H9 (cell line): ENCODE measurements at regions not wholly inside any gene's neighbourhood (a gene's known extent, or its start where the extent isn't known, plus 50 kb on each side); places are given as distances from the start of the nearest gene placed in this dataset.

Experiments used
- DNase-seq: peaks from one replicate; pipeline ENCODE4 v3.0.0-alpha.2; 2017
- H2AFZ ChIP-seq: one replicate; pipeline ENCODE4 v1.6.1; 2013; ENCODE audit warnings: mild to moderate bottlenecking, low read length, control low read depth, moderate library complexity
- H2AK5ac ChIP-seq: 2 replicates; pipeline ENCODE4 v1.6.1; 2013; ENCODE audit warnings: low read length, control low read depth, mixed read lengths; ENCODE audit not compliant: insufficient read length
- H2BK120ac ChIP-seq: one replicate; pipeline ENCODE4 v1.6.1; 2013; ENCODE audit warnings: low read depth, mild to moderate bottlenecking, low read length, control low read depth, inconsistent platforms; ENCODE audit not compliant: poor library complexity, severe bottlenecking
- H2BK12ac ChIP-seq: 2 replicates; pipeline ENCODE4 v1.6.1; 2013; ENCODE audit warnings: low read length, control low read depth, mixed read lengths, low read depth; ENCODE audit not compliant: insufficient read length
- H2BK15ac ChIP-seq: 2 replicates; pipeline ENCODE4 v1.6.1; 2013; ENCODE audit warnings: low read depth, low read length, control low read depth
- H2BK20ac ChIP-seq: one replicate; pipeline ENCODE4 v1.6.1; 2013; ENCODE audit warnings: low read depth, mild to moderate bottlenecking, low read length, control low read depth, inconsistent platforms; ENCODE audit not compliant: poor library complexity, severe bottlenecking
- H2BK5ac ChIP-seq: 2 replicates; pipeline ENCODE4 v1.6.1; 2013; ENCODE audit warnings: low read length, control low read depth, mixed read lengths; ENCODE audit not compliant: insufficient read length
- H3K14ac ChIP-seq: 2 replicates; pipeline ENCODE4 v1.6.1; 2013; ENCODE audit warnings: low read length, control low read depth; ENCODE audit not compliant: insufficient read depth
- H3K18ac ChIP-seq: 2 replicates; pipeline ENCODE4 v1.6.1; 2013; ENCODE audit warnings: low read depth, mild to moderate bottlenecking, mixed read lengths, low read length, control low read depth; ENCODE audit not compliant: insufficient read length
- H3K23ac ChIP-seq: 2 replicates; pipeline ENCODE4 v1.6.1; 2013; ENCODE audit warnings: low read length, control low read depth, mixed read lengths, low read depth; ENCODE audit not compliant: insufficient read length
- H3K23me2 ChIP-seq: 2 replicates; pipeline ENCODE4 v1.6.1; 2013; ENCODE audit warnings: low read depth, mild to moderate bottlenecking, mixed read lengths, low read length, control low read depth; ENCODE audit not compliant: insufficient read length, poor library complexity, severe bottlenecking
- H3K27ac ChIP-seq: 2 replicates; pipeline ENCODE4 v1.5.1; 2013; ENCODE audit warnings: low read length, control low read depth, mixed read lengths, low read depth; ENCODE audit not compliant: insufficient read length
- H3K27me3 ChIP-seq: 2 replicates; pipeline ENCODE4 v1.6.1; 2013; ENCODE audit warnings: low read length, control low read depth, inconsistent platforms; ENCODE audit not compliant: insufficient read depth
- H3K4ac ChIP-seq: 2 replicates; pipeline ENCODE4 v1.6.1; 2013; ENCODE audit warnings: low read depth, mild to moderate bottlenecking, control low read depth, inconsistent platforms, low read length, moderate library complexity
- H3K4me1 ChIP-seq: 2 replicates; pipeline ENCODE4 v1.6.1; 2013; ENCODE audit warnings: low read length, control low read depth, inconsistent platforms; ENCODE audit not compliant: insufficient read depth
- H3K4me2 ChIP-seq: 2 replicates; pipeline ENCODE4 v1.6.1; 2013; ENCODE audit warnings: low read length, control low read depth, mixed read lengths; ENCODE audit not compliant: insufficient read length, insufficient read depth
- H3K56ac ChIP-seq: 2 replicates; pipeline ENCODE4 v1.6.1; 2013; ENCODE audit warnings: low read depth, mild to moderate bottlenecking, mixed read lengths, low read length, control low read depth; ENCODE audit not compliant: insufficient read length
- H3K79me1 ChIP-seq: 2 replicates; pipeline ENCODE4 v1.6.1; 2013; ENCODE audit warnings: low read depth, mild to moderate bottlenecking, moderate library complexity, low read length, control low read depth, inconsistent platforms; ENCODE audit not compliant: insufficient read depth, poor library complexity, severe bottlenecking
- H3K79me2 ChIP-seq: 2 replicates; pipeline ENCODE4 v1.6.1; 2013; ENCODE audit warnings: low read length, control low read depth, inconsistent platforms; ENCODE audit not compliant: insufficient read depth
- H3K9ac ChIP-seq: 2 replicates; pipeline ENCODE4 v1.6.1; 2013; ENCODE audit warnings: low read length, control low read depth, mixed read lengths; ENCODE audit not compliant: insufficient read length; ENCODE audit errors: extremely low read depth
- H3K9me3 ChIP-seq: one replicate; pipeline ENCODE4 v1.6.1; 2013; ENCODE audit warnings: low read depth, low read length, inconsistent platforms; ENCODE audit not compliant: control insufficient read depth
- H3T11ph ChIP-seq: one replicate; pipeline ENCODE4 v1.6.1; 2013; ENCODE audit warnings: mild to moderate bottlenecking, low read length, control low read depth, inconsistent platforms
- H4K20me1 ChIP-seq: one replicate; pipeline ENCODE4 v1.6.1; 2013; ENCODE audit not compliant: control insufficient read depth, insufficient read length, insufficient read depth
- H4K5ac ChIP-seq: 2 replicates; pipeline ENCODE4 v1.6.1; 2013; ENCODE audit warnings: low read depth, mild to moderate bottlenecking, mixed read lengths, low read length, control low read depth; ENCODE audit not compliant: insufficient read length
- H4K8ac ChIP-seq: replicated peaks from 2 replicates; pipeline ENCODE4 v1.6.1; 2013; ENCODE audit warnings: low read length, control low read depth, mixed read lengths, low read depth; ENCODE audit not compliant: insufficient read length
- H4K91ac ChIP-seq: 2 replicates; pipeline ENCODE4 v1.6.1; 2013; ENCODE audit warnings: low read depth, mild to moderate bottlenecking, moderate library complexity, mixed read lengths, low read length, control low read depth; ENCODE audit not compliant: insufficient read length
- H3K27ac Mint-ChIP-seq, 3 experiments: 2 replicates in 2 of 3; 3 replicates in 1 of 3; pipeline ENCODE4 v1.8.0; 2020 to 2021; ENCODE audit warnings: mixed read lengths in 3 of 3, mild to moderate bottlenecking in 1 of 3, moderate library complexity in 1 of 3
- H3K27me3 Mint-ChIP-seq: 2 replicates; pipeline ENCODE4 v1.8.0; 2021; ENCODE audit warnings: low read depth, mild to moderate bottlenecking, moderate library complexity, mixed read lengths
- H3K36me3 Mint-ChIP-seq, 3 experiments: 2 replicates in 2 of 3; 3 replicates in 1 of 3; pipeline ENCODE4 v1.8.0; 2020 to 2021; ENCODE audit warnings: low read depth in 3 of 3, mixed read lengths in 3 of 3; ENCODE audit not compliant: insufficient read depth in 1 of 3
- H3K4me1 Mint-ChIP-seq, 2 experiments: 2 replicates each; pipeline ENCODE4 v1.8.0; 2020; ENCODE audit warnings: mixed read lengths in 2 of 2
- H3K4me3 Mint-ChIP-seq, 2 experiments: 2 replicates in 1 of 2; 3 replicates in 1 of 2; pipeline ENCODE4 v1.8.0; 2020 to 2021; ENCODE audit warnings: mild to moderate bottlenecking in 2 of 2, mixed read lengths in 2 of 2, moderate library complexity in 1 of 2
- H3K9me3 Mint-ChIP-seq, 2 experiments: 2 replicates in 1 of 2; 3 replicates in 1 of 2; pipeline ENCODE4 v1.8.0; 2020; ENCODE audit warnings: mild to moderate bottlenecking in 2 of 2, mixed read lengths in 2 of 2, moderate library complexity in 1 of 2
- CTCF ChIP-seq: fragments of 200-600 bp; sonication (generic); conservative IDR thresholded peaks from 3 replicates; pipeline ENCODE4 v1.8.0; 2021; ENCODE audit warnings: antibody characterized with exemption, mild to moderate bottlenecking
- WGBS: extraction: QIAGEN DNeasy Blood & Tissue Kit; methylation state at CpG from one replicate; pipeline ENCODE4 v1.1.7; 2013; ENCODE audit warnings: missing lambda C conversion rate, low lambda C conversion rate, mixed read lengths; ENCODE audit not compliant: insufficient read length; ENCODE audit errors: extremely low coverage; 5-methylcytosine and 5-hydroxymethylcytosine counted together

- H3K27ac Mint-ChIP-seq = no peak overlapping the region
- Histone ChIP-seq H3T11ph (no peak overlapping the region), H3K23me2 (no peaks in the 10 kb centered on the region), H2BK120ac (no peak overlapping the region), H3K4ac (no peak overlapping the region), H4K20me1 (no peaks in the 10 kb centered on the region), H2BK5ac (no peak overlapping the region), H3K23ac (no peak overlapping the region), H2BK12ac (no peak overlapping the region), H3K27me3 (no peaks in the 10 kb centered on the region), H3K4me2 (no peak overlapping the region), H3K27ac (no peak overlapping the region), H2BK15ac (no peak overlapping the region), H4K91ac (no peak overlapping the region), H2AFZ (no peak overlapping the region), H3K18ac (no peak overlapping the region), H3K4me1 (peaks cover 3% of the 10 kb centered on the region; the same call in 1 of the 2 replicates), H3K9ac (no peak overlapping the region), H3K9me3 (peaks cover 12% of the 10 kb centered on the region), H2BK20ac (no peak overlapping the region), H3K79me2 (no peaks in the 10 kb centered on the region), H2AK5ac (no peak overlapping the region), H3K79me1 (no peaks in the 10 kb centered on the region), H4K8ac (no peak overlapping the region), H3K56ac (no peak overlapping the region), H4K5ac (no peak overlapping the region), H3K14ac (no peak overlapping the region)
- no CpG with 5 or more reads among the region's 5 CpGs for WGBS
- H3K36me3 Mint-ChIP-seq = peaks cover 12 to 25% (median 19%) of the 10 kb centered on the region in 3 experiments
- DNase-seq = no peak
- peaks cover 14 to 16% of the 10 kb centered on the region in 2 experiments for H3K4me1 Mint-ChIP-seq
- no peaks in the 10 kb centered on the region for H3K27me3 Mint-ChIP-seq
- no peak for TF ChIP-seq CTCF
- H3K9me3 Mint-ChIP-seq = peaks cover 20 to 22% of the 10 kb centered on the region in 2 experiments
- no peak overlapping the region for H3K4me3 Mint-ChIP-seq
These were observed 825.5 kb downstream of the EPHA3 start for GRCh38 chr3:89932882-89933281.
